ENCODE measurements at regions not wholly inside any gene's neighbourhood (a gene's known extent, or its start where the extent isn't known, plus 50 kb on each side); places are given as distances from the start of the nearest gene placed in this dataset.

DNA sequence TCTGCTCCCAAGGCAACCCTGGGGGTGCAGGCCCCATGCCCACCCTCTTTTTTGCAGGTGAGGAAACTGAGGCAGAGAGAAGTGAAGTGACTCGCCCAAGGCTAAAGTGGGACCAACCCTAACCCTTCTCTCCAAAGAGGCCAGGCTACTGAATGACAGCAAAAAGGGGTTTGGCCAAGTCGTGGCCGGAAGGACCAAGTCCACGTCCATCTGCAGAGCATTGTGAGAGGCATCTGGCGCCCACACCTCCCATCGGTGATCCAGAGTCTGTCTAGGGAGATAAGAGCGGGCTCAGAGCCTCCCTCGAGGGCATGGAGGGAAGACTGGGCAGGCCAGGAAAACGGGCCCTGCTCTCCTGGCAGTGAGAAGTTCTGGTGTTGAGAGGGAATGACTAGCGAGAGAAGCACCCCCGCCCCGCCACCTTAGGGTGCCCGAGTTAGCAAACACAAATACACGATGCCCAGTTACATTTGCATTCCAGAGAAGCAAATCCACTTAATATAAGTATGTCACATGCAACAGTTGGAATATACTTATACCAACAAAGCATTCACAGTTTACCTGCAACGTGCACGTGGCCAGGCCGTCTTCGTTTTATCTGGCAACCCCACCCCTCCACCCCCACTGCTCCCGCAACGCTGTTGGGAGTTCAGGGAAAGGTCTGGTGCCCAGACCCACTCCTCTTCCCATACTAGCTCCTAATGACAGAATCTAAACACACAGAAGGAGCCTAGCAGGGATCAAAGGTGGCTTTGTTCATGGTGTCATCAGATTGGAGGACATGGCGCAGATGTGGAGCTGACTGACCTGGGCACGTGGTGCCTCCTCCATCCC lies 124.9 kb downstream of the OAT start:
- H3K9me3 ChIP-seq (ENCODE audit: control insufficient read depth, insufficient read depth, low read length), result no peaks in the 10 kb centered on the region
- no peaks in the 10 kb centered on the region for H3K4me1 Mint-ChIP-seq
- no peaks in the 10 kb centered on the region for H3K27me3 ChIP-seq (ENCODE audit: control insufficient read depth, insufficient read depth, low read length)
- H3K4me3 Mint-ChIP-seq, result no peak overlapping the region
- H3K4me3 ChIP-seq (ENCODE audit: low read length), result no peak overlapping the region
- H3K27ac ChIP-seq (ENCODE audit: low read length), result no peak overlapping the region
- peaks cover 24% of the 10 kb centered on the region for H3K4me1 ChIP-seq (ENCODE audit: control insufficient read depth, insufficient read depth, low read length)
- H3K27ac Mint-ChIP-seq, result no peak overlapping the region
- no peaks in the 10 kb centered on the region for H3K27me3 Mint-ChIP-seq (ENCODE audit: low read depth in 2 of 2)
- no peaks in the 10 kb centered on the region for H3K9me3 Mint-ChIP-seq
- ATAC-seq (no peak), DNase-seq (no peak)
- intact Hi-C loops (cut with micrococcal nuclease), result no loop called here
- H3K36me3 ChIP-seq (ENCODE audit: control insufficient read depth, insufficient read depth, low read length), result no peaks in the 10 kb centered on the region
- no peaks in the 10 kb centered on the region for H3K36me3 Mint-ChIP-seq
- 92% methylated on average over 22 of the region's 22 CpGs for WGBS (ENCODE audit: insufficient coverage)
- TF ChIP-seq, protein P1, sequence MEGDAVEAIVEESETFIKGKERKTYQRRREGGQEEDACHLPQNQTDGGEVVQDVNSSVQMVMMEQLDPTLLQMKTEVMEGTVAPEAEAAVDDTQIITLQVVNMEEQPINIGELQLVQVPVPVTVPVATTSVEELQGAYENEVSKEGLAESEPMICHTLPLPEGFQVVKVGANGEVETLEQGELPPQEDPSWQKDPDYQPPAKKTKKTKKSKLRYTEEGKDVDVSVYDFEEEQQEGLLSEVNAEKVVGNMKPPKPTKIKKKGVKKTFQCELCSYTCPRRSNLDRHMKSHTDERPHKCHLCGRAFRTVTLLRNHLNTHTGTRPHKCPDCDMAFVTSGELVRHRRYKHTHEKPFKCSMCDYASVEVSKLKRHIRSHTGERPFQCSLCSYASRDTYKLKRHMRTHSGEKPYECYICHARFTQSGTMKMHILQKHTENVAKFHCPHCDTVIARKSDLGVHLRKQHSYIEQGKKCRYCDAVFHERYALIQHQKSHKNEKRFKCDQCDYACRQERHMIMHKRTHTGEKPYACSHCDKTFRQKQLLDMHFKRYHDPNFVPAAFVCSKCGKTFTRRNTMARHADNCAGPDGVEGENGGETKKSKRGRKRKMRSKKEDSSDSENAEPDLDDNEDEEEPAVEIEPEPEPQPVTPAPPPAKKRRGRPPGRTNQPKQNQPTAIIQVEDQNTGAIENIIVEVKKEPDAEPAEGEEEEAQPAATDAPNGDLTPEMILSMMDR (IDR thresholded peaks at IDR 0.05), result no peak

DNA sequence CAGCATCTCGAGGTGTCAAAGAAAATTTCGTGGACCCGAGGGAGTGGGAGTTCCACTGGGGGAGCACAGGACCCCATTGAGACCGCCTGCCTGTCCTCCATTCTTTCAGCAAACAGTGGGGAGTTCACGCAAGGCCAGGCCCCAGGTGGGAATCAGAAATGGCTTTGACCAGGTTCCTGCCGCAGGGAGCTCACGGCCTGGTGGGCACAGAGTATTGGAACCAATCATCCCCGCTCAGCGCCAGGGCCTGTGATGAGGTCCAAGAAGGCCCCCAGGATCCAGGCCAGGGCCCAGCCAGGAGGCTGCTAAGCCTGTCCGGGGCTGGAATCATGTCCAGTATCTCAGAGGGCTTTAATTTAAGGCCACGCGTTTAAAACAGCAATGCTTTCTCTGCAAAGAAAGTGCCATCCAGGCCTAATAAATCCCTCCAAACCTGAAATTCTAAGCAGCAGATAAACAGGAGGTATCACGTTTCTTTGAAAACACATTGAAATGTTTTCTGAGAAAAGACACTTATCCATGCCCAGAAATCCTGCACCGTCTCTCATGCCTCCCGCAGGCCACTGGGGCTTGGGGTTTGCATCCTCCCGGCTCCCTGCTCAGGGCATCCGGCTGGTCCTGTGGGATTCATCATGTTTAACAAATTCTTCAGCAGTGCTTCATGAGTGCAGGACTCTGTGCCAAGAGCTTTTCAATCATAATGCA lies 125.7 kb downstream of the OAT start:
- Mint-ChIP-seq H3K9me3 (no peaks in the 10 kb centered on the region), H3K27me3 (ENCODE audit: low read depth in 2 of 2) (no peaks in the 10 kb centered on the region), H3K36me3 (no peaks in the 10 kb centered on the region), H3K4me3 (no peak overlapping the region), H3K27ac (no peak overlapping the region), H3K4me1 (no peaks in the 10 kb centered on the region)
- intact Hi-C loops (cut with micrococcal nuclease), result no loop called here
- DNase-seq (no peak), ATAC-seq (no peak)
- Histone ChIP-seq H3K36me3 (ENCODE audit: control insufficient read depth, insufficient read depth, low read length) (no peaks in the 10 kb centered on the region), H3K27me3 (ENCODE audit: control insufficient read depth, insufficient read depth, low read length) (no peaks in the 10 kb centered on the region), H3K27ac (ENCODE audit: low read length) (no peak overlapping the region), H3K4me1 (ENCODE audit: control insufficient read depth, insufficient read depth, low read length) (peaks cover 24% of the 10 kb centered on the region), H3K9me3 (ENCODE audit: control insufficient read depth, insufficient read depth, low read length) (no peaks in the 10 kb centered on the region), H3K4me3 (ENCODE audit: low read length) (no peak overlapping the region)
- TF ChIP-seq, protein P1 (IDR thresholded peaks at IDR 0.05), result no peak
- 85% methylated on average over 17 of the region's 17 CpGs for WGBS (ENCODE audit: insufficient coverage)

DNA sequence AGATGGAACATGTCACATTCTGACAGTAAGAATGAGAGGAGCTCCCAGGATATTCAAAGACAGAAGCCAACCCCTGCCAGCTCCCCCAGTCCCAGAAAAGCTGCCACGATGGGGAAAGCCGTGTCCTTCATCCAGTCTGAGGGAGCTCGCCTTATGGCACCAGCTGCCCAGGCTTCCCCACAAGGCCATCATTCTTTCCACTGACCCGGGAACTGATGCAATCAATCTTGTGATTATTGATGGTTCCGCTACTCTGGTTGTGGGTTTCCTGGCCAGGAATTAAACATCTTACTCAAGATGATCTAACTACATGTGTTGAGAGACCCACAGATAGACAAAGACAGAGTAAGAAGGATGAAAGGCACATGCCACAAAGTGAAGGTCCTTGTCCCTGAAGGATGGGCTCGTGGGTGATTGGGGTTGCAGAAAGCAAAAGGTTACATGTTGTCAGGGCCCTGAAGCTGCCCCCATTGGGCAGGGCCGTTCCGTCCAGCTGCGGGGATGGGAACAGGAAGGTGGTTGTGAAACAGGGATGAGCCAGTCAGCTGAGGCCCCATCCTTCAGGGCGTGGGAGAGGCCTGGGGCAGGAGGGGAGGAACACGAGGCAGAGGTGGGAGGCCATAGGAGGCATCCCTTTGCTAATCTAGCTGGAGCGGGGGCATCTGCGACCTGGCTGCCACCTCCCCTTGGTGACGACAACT lies 127.6 kb downstream of the OAT start:
- no peaks in the 10 kb centered on the region for H3K9me3 ChIP-seq (ENCODE audit: control insufficient read depth, insufficient read depth, low read length)
- 76% methylated on average over 14 of the region's 14 CpGs for WGBS (ENCODE audit: insufficient coverage)

More for the DNA sequence above, 127.6 kb downstream of the OAT start:
- TF ChIP-seq, protein P1 (IDR thresholded peaks at IDR 0.05), result no peak
- H3K4me3 ChIP-seq (ENCODE audit: low read length), result no peak overlapping the region
- no peak overlapping the region for H3K27ac ChIP-seq (ENCODE audit: low read length)
- intact Hi-C loops (cut with micrococcal nuclease), result no loop called here
- H3K36me3 Mint-ChIP-seq, result no peaks in the 10 kb centered on the region
- peaks cover 26% of the 10 kb centered on the region for H3K4me1 ChIP-seq (ENCODE audit: control insufficient read depth, insufficient read depth, low read length)
- no peaks in the 10 kb centered on the region for H3K27me3 ChIP-seq (ENCODE audit: control insufficient read depth, insufficient read depth, low read length)
- H3K27ac Mint-ChIP-seq, result no peak overlapping the region
- no peak for DNase-seq
- no peaks in the 10 kb centered on the region for H3K4me1 Mint-ChIP-seq
- no peaks in the 10 kb centered on the region for H3K9me3 Mint-ChIP-seq
- H3K27me3 Mint-ChIP-seq (ENCODE audit: low read depth in 2 of 2), result no peaks in the 10 kb centered on the region
- ATAC-seq, result peak in 1 of 3 donors; percentile 15
- H3K36me3 ChIP-seq (ENCODE audit: control insufficient read depth, insufficient read depth, low read length), result no peaks in the 10 kb centered on the region
- H3K4me3 Mint-ChIP-seq, result no peak overlapping the region
